ENCODE measurements at regions not wholly inside any gene's neighbourhood (a gene's known extent, or its start where the extent isn't known, plus 50 kb on each side); places are given as distances from the start of the nearest gene placed in this dataset.

DNA sequence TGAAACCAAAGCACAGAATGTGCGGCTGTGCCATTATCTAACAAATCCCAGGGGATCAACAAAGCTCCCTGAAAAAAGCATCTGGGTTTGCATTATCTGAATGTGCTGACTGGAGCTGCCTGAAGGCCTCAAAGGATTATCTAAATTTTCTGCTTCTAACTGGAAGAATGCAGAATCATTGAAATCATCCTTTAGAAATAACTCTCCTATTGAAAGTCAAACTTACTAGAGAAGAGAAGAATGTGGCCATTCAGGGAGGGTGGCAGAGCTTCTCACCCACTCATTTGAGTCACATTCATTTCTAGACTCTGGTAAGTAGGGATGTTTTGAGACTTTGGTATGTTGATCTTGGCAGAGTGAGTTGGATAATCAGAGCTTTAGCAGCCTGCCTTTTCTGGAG, 220.6 kb upstream of the RGS6 start:
- no peak for DNase-seq (ENCODE audit: low read depth)

DNA sequence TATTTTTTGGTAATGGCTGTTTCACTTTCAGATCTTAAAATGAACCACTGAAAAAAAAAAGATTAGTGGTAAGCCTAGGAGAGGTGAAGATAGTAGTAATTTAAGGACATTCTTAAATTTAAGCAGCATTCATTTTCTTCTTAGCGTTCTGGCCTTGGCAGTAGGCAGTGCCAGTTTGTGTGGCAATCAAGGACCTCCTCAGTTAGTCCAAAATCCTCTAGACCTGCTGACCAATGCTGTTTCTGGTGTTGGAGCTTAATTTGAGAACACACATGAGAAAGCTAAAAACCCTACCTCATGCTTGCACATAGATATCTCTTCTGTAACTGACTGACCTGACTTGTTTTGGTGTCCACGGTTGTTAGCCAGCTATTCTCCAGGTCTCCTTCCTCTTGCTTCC, 219.8 kb upstream of the RGS6 start:
- no peak for DNase-seq (ENCODE audit: low read depth)

DNA sequence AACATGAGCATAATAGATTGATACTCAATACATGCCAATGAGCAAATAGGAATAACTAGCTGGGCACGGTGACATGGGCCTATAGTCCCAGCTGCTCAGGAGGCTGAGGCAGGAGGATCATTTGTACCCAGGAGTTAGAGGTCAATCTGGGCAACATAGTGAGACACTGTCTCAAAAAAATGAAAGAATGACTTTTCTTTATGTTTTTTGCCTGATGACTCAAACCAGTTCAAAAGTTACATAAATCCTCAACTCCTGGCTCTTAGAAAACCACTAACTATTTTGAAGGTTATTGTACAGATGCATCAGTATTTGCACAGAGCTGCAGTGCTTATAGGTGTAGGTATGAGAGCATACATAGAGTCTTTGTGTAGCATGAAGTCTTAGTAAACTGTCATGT, 219.2 kb upstream of the RGS6 start:
- no peak for DNase-seq (ENCODE audit: low read depth)

DNA sequence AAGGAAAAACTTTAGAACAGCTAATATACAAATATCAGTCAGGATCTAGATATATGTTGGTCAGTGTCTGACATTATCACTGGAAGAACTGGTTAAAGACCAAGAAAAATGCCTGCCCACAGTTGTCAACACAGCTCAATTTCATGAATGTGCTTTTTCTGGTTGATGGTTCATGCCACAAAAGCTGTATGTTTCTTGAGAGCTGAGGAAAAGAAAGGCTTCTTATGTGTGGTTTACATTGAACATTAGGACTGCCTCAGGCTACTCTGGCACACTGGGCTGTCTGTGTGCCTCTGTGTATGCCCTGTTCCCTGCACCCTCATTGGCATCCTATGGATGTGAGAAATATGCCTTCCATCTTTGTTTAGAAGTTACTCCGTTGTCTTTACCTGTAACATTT, 218.8 kb upstream of the RGS6 start:
- no peak for DNase-seq (ENCODE audit: low read depth)

DNA sequence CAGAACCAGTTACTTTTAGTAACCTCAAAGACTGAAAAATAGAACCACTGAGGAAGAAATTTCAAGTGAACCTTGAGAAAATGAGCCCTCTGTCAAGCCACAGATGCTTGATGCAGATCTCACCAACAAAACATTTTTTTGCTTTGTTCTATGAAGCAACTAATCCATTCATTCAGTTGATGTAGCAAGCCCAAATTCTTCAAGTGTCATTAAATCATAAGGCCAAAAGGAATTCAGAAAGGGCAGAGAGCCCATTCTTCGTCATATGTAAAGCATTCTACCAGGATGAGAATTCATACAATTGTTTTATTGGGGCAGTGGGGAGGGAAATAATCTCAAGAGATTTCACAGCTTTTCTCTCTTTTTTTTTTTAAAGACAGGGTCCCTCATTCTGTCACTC, 218.0 kb upstream of the RGS6 start:
- no peak for DNase-seq (ENCODE audit: low read depth)

DNA sequence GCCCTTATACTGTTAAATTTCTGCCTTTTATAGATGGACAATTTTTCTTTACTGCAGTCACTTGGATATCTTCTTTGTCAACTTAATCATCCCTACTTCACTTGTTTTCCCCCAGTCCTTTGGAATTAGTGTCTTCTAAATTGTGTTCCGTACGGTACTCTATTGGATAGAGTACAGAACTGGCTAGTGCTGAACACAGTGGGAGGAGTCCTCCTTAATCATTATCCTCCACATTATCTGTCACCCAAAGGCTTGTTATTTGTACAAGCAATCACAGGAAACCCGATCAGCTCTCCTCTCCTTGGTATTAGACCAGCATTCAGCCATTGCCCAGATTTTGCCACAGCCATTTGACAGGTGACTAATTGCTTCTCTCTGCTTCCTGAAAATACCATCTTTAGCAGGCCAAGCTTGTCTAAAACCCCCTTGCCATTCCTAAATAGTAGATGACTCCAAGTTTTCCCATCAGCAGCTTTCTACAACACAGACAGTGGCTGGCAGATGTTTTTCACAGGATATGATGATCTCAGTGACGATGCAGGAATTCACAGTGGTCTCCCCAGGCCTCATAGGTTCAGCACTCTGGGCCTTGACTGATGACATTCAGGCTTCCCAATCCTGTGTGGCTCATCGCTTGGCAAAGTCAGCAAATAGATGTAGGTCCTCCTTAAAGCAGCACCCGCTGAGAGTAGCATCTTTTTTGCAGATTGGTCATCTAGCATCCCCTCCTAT, 216.0 kb upstream of the RGS6 start:
- no peak for DNase-seq (ENCODE audit: low read depth)

DNA sequence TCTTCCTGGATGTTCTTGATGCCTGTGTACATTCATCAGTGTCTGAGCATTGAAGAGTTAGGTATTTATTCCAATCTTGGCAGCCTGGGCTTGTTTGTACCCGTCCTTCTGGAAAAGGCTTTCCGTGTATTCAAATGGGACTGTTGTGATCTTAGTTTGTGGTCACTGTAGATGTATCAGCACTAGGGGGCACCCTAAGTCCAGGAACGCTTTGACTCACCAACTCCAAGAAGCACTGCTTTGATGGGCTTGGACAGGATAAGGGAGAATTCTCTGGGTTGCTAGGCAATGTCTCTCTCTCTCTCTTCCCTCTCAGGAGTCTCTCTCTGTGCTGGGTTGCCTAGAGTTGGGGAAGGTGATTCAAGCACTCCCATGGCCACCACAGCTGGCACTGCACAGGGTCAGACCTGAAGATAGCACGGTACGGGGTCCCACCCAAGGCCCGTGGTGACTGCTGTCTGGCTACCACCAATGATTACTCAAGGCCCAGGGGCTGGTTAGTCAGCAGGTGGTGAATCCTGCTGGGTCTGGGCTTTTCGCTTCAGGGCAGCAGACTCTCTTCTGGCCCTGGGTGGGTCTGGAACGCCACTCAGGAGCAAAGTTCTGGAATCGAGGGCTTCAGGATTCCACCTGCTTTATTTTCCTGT, 211.1 kb upstream of the RGS6 start:
- DNase-seq (ENCODE audit: low read depth), result no peak

DNA sequence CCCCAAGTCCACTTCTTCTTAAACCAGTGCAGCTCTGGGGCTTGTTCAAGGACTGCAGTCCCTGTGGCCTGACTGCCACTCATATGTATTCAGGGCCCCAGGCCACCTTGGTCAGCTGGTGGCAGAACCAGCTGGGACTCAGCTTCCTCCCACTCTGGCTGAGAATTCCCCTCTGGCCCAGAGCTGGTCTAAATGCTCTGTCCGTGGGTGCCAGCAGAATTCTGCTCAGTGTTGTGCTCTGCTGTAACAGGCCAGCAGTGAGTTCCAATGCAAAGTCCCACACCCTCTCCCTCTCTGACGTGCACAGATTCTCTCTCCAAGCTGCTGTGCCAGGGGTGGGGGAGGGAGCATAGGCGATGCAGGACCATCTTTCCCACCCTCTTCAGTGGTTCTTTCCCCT, 210.4 kb upstream of the RGS6 start:
- no peak for DNase-seq (ENCODE audit: low read depth)

DNA sequence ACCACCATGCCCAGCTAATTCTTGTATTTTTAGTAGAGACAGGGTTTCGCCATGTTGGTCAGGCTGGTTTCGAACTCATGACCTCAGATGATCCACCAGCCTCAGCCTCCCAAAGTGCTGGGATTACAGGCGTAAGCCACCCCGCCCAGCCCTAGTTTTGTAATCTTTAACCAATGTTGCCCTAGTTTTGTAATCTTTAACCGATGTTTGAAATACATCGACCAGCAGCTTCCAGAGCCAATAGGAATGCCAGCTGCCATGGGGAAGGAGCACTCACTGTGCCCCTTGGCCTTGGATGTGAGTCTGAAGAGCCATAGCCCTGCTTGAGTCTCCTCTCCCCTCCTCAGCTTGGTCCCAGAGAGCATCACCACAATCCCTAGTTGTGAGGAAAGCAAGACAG, 209.3 kb upstream of the RGS6 start:
- no peak for DNase-seq (ENCODE audit: low read depth)

DNA sequence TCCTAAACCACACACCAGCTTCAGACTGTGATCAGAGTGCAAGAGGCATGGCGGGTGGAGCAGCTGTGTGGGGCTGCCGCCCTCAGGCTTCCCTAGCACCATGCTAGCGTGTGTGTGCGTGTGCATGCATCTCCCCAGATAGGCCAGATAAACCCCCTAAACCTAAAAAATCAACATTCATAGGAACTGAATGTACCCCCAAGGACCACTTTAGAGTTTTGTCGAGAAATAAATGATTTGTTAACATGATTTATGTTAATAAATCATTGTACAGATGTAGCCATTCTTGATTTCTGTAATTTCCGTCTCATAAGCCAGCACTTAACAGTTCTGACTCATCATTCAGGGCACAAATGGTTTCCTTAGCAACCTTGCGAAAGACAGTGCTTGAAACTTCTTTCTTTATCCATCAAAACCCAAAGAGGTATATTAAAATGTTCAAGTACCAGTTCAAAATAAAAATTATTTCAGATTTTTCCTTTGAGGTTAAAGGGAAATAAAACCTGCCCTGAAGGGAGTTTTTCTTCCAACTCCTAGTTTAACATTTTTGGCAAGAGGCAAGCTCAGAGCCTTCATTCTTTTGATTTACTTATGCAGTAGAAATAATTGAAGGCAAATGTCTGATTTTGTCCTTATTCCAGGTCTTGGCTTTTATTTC, 206.2 kb upstream of the RGS6 start:
- no peak for DNase-seq (ENCODE audit: low read depth)

DNA sequence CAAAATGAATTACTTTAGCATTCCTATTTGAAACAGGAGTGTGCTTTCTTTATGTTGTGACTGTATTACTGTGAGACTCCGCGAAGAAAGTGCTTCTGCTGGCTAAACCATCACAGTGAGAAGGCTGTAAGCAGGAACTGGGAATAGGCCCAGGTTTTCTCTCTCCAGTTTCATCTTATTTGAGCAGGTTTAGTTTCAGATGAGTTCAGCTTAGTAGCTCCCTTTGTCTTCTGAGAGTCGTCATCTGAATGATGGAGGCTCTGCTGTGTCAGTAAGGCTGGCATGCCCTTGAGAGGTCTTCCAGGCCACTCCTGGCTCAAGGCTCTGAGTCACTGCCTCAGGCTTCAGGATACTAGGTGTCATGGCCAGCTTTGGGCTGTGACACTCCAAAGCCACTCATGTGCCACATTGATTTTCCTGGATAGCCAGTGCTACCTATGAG, 205.6 kb upstream of the RGS6 start:
- DNase-seq (ENCODE audit: low read depth), result no peak

DNA sequence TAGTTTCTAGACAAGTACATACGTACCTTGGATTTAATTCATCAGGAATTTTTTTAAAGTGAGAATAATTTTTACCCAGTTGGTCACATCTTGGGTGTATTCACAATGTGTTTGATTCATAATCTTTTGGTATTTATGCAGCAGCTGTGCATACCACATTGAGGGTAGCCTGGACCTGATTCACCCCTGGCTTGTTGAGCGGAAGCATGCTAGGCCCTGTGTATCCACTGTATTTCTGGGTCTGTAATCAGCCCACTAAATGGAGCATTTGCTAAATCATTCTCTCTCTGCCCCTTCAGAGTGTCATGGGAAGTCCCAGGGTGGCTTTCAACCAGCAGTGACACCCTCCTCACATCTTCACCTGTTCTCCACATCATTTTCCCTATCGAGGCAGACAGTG, 203.8 kb upstream of the RGS6 start:
- no peak for DNase-seq (ENCODE audit: low read depth)

DNA sequence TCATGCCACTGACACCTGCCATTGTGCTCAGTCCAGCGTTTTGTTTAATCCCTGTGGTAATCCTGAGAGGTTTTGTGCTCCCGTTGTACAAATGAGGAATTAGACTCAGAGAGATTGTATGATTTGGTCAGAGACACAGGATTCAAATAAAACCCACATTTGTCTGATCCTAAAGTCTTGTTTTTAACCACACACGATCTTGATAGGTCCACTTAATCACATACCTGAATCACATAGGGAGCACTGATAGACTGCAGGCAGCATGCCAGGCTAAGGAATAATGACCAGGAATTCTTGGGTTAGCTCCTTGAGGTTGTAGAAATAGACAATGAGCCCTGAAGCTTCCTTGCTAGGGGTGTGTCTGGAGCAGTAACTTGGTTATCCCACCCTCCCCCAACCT, 202.6 kb upstream of the RGS6 start:
- no peak for DNase-seq (ENCODE audit: low read depth)

DNA sequence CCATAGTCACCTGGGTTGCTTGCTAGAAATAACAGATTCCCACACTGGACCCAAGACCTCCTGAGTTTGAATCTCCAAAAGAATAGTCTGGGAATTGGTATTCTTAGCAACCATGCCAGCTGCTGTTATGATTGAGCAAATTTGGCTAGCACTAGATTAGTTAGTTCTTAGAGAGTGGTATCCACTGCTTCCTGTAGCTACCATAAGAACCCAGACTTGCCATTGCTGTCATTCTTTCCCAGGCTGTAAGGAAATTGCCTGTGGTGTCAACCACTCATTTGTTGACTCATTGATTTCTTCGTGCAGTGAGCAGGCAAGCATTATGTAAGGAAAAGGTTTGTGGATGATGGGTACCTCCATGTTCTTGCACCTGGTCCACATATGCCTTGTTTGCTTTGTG, 201.8 kb upstream of the RGS6 start:
- no peak for DNase-seq (ENCODE audit: low read depth)

DNA sequence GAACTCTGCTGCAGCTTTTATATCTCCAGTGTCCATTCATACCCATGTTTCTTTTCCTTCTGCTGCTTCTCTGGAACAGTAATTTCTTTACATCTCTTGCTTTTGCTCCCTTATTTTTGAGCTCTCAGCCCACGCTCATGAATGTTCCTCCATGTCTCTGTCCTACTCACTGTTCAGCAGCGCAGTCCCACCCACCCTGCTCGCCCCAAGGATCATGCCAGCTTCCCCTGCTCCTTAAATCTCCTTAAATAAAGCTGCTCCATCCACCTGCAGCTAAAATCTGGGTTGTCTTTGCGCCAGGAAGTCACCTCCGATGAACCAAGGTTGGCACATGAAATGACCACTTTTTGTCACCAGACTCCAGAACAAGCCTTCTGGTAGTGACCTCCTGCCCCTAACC, 201.1 kb upstream of the RGS6 start:
- no peak for DNase-seq (ENCODE audit: low read depth)

DNA sequence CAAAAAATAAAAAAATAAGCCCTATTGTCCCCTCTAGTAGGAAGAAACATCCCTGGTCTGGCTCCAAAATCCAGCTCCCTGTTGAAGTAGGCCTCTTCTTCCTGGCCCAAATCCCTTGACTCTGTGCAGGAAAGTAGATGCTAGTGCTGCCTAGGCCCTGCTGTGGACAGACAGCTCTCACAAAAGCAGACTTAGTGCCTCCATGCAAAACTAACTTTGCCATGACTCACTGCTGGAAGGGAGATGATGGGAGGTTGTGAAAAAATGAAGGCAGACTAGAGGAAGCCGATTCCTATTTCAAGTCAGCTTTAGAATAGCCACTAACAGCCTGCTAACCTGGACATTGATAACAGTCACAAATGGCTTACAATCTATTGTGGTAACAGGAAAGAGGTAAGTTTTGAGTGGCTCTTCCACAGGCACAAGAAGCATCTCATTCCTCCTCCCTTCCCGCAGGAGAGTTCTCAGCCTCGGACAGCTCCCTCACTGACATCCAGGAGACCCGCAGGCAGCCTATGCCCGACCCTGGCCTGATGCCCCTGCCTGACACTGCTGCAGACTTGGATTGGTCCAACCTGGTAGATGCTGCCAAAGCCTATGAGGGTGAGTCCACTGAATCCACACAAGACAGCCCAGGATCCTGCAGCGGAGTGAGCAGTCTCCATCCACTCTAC, 198.9 kb upstream of the RGS6 start:
- no peak for DNase-seq (ENCODE audit: low read depth)

DNA sequence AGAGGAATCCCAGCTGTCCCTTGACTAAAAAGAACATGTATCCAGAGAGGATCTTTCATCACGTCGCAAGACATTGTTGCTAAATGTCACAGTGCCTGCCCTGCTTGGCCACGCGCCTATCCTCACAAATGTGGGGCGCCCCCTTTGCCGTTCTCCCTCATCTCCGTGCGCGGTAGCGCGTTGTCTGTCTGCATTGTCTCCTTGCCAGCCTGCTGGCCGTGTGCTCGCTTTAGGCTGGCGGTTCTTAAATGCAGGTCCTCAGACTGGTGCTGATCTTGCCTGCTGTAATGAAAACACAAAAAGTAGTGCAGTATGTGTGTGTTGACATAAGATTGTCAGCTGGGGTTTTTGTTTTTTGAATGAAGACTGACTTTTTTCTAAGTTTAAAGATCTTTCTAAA, 198.2 kb upstream of the RGS6 start:
- no peak for DNase-seq (ENCODE audit: low read depth)

DNA sequence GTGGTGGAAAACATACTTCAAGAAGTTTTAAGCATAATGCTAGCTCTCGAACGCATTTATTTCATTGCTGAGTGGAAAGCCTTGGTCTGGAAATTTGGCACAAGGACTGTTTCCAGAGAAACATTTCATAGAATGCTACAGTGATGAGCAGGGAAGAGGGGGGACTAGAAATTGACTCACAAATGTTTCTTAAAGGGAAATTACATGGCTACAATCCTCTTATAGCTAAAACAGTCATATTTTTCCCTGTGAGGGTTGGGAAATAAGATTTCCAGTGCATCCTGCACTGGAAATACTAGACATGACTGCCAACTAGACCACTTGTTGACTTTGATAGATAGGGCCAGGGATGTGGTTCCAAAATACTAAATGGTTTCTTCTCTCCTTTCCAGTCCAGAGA, 197.3 kb upstream of the RGS6 start:
- DNase-seq (ENCODE audit: low read depth), result no peak

DNA sequence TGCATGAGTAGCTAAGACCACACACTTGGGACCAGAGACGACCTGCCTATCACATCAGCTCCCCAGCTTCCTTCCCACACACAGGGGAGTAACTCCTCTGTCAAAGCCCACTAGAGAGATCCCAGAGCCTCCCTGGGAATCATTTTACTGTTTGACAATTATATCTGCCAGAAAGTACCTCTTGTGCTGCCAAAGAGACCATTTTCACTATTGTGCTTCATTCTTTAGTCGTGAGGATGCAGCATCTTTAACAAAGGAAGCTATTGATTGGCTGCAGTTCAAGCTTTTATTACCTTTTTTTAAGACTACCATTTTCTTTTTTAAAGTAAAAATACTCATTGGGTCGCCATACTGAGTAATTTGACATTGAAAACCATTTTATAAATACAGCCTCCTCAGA, 194.5 kb upstream of the RGS6 start:
- no peak for DNase-seq (ENCODE audit: low read depth)

DNA sequence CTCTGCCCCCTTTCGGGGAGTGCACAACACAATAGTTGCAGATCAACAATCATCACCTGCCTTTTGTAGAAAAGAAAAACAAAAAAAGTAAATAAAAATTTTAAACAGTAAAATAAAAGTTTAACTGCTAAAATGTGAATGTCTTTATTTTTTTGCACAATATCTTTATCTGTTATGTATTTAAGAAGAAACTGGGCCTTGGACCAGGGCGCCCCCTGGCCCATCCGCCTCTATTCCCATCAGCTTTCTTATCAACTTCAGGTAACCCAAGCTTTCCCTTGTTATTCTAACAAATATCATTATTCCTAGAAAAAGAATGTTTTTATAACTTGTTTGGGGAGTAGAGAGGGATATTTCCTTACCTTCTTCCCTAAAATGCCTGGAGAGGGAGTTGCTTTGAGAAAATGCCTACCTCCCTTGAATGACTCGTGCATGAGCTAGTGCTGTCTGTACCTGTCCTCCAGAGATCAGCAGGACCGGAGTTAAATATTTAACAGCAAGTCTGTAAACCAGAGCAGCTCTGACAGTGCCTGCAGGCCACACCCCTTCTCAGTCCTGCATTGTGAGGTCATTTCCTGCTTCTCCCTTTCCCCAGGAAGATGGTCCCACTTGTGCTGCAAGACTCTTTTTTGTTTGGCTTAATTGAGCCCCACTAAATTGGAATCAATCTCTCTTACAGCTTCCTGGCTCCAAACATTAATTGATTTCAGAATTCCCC, 192.8 kb upstream of the RGS6 start:
- no peak for DNase-seq (ENCODE audit: low read depth)

DNA sequence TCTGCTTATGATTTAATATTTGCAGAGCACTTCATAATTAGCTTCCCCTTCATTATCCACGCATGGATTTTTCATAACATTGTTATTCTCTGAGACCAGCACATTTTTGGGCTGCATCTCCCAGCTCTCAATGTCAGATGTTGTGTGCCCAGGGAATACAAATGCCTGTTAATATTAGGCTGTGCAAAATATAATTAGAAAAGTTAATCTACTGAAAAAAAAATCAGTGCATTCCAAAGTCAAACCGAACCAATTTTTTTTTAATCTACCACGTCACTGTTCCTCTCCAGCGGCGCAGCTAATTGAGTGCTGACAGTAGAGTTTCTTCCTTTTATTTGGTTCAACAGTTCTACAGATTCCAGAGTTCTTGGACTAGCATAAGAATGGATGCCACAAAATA, 191.0 kb upstream of the RGS6 start:
- DNase-seq (ENCODE audit: low read depth), result no peak

DNA sequence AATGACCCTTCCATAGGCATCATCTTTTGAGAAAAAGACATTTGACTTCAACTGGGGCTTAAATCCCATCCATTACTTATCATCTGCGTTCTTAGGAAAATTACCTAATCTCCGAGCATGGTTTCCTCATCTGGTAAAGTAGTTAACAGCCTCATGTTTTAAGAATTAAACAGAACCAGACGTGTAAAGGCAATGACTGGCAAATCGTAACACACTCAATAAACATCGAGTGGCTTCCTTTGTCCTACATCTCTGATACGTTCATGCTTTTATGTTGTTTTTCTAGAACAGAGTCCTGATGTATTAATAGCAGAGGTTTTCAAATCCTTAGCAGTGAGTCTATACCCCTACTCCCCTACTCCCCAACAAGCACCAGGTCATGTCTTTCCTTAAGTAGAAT, 189.7 kb upstream of the RGS6 start:
- DNase-seq (ENCODE audit: low read depth), result no peak

All from stimulated activated CD8-positive, alpha-beta memory T cell treated with anti-CD3 and anti-CD28 coated beads, Interleukin-12 subunit alpha, Interleukin-12 subunit beta, amount 100 ng/mL, for 4 hours (primary cell).